B cell (primary cell): ENCODE measurements at regions not wholly inside any gene's neighbourhood (a gene's known extent, or its start where the extent isn't known, plus 50 kb on each side); places are given as distances from the start of the nearest gene placed in this dataset.

ENCODE experiments used
- CTCF ChIP-seq: fragments of 200-600 bp; IDR thresholded peaks from one replicate; pipeline ENCODE4 v1.8.0; 2022; ENCODE audit warnings: antibody characterized with exemption, mild to moderate bottlenecking
- EZH2 ChIP-seq: IDR thresholded peaks from 2 replicates; pipeline ENCODE4 v1.6.1; 2012; ENCODE audit warnings: borderline replicate concordance, low read depth, mild to moderate bottlenecking, moderate library complexity, low read length; ENCODE audit not compliant: insufficient read depth, poor library complexity, severe bottlenecking

- TF ChIP-seq CTCF (no peak), EZH2 (no peak)
These were observed 648.3 kb upstream of the BRINP3 start for GRCh38 chr1:191125950-191126349.
